GM12873 (cell line): ENCODE measurements at regions not wholly inside any gene's neighbourhood (a gene's known extent, or its start where the extent isn't known, plus 50 kb on each side); places are given as distances from the start of the nearest gene placed in this dataset.

Experiments used
- TF ChIP-seq, protein P1 (sequence below): IDR thresholded peaks from 2 replicates; pipeline ENCODE4 v1.5.1; 2012; ENCODE audit warnings: low read depth, mild to moderate bottlenecking, moderate library complexity, low read length, control low read depth; ENCODE audit not compliant: insufficient read depth; ENCODE audit errors: missing control alignments

DNA sequence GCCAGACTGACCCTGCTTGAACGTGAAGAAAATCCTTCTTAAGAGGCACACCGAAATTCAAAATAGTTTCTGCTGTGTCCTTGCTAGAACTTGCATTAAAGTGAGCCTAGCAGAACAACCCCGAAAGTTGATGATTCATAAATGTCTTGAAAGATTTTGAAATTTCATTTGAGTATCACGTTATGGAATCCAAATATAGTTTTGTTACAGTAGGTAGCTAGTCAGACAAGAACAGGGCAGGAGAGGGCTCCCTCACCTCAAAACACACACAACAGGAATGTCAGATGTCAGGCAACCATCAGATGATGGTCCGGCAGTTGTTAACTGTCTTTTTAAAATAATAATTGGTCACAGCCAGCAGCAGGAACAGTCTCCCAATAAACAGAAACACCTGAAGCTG is 259.6 kb upstream of the GNPDA2 start:
- TF ChIP-seq, protein P1, sequence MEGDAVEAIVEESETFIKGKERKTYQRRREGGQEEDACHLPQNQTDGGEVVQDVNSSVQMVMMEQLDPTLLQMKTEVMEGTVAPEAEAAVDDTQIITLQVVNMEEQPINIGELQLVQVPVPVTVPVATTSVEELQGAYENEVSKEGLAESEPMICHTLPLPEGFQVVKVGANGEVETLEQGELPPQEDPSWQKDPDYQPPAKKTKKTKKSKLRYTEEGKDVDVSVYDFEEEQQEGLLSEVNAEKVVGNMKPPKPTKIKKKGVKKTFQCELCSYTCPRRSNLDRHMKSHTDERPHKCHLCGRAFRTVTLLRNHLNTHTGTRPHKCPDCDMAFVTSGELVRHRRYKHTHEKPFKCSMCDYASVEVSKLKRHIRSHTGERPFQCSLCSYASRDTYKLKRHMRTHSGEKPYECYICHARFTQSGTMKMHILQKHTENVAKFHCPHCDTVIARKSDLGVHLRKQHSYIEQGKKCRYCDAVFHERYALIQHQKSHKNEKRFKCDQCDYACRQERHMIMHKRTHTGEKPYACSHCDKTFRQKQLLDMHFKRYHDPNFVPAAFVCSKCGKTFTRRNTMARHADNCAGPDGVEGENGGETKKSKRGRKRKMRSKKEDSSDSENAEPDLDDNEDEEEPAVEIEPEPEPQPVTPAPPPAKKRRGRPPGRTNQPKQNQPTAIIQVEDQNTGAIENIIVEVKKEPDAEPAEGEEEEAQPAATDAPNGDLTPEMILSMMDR: no peak

DNA sequence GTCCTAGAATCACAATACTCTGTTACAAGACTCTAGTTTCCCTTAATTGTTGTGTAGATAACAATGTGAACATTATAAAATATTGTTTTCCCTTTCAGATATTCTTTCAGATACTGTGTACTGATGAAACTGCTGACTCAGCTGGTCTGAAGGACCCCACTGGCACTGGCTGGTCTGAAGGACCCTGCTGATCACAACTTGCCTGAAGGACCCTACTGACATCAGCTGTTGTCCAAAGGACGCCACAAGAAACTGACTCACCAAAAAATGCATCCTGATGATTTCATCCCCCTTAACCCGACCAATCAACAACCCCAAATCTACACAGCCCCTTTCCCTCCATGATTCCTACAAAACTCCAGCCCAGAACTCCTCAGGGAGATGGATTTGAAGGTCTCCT is 258.8 kb upstream of the GNPDA2 start:
- TF ChIP-seq, protein P1: no peak

DNA sequence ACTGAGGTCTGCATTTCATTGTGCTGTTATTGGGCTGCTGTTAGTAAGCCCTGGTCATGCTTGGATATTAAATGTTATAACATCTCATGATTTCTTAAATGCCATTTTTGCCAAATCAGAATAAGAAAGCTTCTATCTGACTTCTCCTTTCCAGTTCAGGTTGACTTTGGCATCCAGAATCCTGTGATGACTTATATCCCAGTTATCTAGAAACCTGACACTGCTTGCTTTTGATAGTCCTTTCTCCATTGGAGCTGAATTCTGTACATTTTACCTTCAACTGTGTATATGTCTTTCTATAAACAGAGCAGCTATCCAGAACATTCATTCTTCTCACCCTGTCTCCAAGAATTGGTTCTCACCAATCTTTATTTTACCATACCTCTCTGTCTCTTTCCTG is 257.7 kb upstream of the GNPDA2 start:
- TF ChIP-seq, protein P1: no peak

DNA sequence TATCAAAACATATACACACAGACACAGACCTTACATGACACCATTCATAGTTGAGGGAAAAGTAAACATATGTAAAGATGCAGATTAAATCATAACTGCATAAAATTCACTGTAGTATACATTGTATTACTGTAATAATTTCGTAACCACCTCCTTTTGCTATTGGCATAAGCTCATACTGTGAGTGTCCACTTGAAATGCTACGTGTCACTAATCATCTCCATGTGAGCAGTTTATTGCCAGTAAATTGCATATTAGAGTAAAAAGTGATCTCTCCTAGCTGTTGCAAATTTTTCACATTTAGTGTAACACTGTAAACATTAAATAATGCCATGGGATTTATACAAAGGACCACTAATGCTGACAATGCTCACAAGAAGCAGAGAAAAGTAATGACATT is 256.7 kb upstream of the GNPDA2 start:
- TF ChIP-seq, protein P1: no peak

DNA sequence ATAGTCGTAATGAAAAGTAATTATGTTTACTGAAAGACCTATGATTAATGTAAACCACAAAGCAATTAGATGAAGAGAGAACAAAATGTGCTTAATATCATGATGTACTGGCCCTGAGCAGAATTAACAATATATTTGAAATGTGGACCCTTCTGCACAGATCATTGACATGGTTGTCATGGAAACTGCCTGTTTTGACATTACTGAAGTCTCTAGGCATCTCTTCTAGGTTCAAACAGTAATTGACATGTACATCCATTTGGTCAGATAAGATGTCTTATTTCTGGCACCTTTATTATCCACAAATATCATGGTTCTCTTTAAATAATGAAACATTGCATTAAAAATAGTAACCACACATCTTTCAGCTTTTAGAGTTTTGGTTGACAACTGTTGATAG is 251.7 kb upstream of the GNPDA2 start:
- TF ChIP-seq, protein P1: no peak

DNA sequence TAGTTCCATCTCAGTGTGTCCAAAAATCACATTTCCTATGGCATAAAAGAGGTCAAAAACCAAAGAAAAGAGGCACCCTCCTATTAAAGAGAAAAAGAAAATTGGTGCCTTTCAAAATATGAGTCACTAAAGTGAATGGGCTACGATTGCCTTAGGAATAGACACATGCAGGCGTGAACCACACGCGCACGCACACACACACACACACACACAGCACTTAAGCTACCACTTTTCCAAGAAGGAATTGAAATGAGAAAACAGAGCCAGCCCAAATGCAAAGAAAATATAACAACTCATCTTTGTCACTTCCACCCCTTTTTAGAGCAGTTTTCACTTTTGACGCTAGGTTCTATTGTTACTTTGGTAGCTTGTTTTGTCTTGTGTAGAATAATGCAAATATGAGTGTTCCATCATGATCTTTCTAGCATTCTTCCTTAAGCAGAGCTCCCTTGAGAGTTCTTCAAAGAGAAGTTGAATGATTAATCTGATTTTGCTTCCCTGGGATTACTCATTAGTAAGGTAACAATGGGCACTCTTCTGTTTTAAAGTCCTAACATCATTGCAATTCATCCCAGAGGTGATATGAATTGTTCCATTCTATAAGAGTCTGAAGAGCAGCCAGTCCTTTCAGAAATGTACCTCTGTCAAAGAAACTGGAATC is 239.2 kb upstream of the GNPDA2 start:
- TF ChIP-seq, protein P1: no peak

DNA sequence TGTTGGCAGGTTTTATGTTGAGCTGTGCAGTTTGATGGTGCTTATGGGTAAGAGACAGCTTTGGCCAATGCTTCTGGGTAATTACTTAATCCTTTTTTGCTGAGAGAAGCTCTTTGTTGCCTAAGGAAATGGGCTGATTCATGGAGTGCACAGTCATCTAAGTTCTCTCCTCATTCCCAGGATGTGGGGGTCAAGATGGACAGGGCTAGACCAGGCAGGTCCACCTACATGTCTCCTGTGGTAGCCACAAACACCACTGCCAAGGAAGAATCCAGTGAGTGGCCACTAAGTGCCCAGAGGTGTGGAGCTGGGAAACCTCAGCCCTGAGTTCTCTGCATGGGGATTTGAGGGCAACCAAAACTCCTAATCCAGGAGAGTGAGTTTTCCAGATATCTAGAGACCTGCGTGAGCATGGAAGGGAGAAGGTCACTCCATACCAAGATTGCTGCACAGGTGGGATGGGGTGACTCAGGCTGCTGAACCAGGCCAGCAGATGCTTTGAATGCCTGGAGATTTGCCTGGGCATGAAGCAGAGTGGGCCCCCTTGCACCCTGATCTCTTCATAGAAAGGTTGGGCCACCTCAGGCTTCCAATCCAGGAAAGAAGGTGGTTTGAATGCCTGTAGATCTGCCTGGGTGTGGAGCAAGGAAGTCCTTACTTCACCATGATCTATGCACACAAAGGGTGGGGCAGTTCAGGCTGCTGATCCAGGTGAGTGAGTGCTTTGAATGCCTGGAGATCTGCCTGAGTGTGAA is 234.8 kb upstream of the GNPDA2 start:
- TF ChIP-seq, protein P1: no peak
